K562 (cell line): ENCODE measurements at regions not wholly inside any gene's neighbourhood (a gene's known extent, or its start where the extent isn't known, plus 50 kb on each side); places are given as distances from the start of the nearest gene placed in this dataset.

ENCODE experiments used
- ATAC-seq: fragments of 200-7000 bp; cut with Tn5 transposase; 3 replicates; pipeline ENCODE4 v1.9.1; 2020; ENCODE audit warnings: moderate library complexity
- BruUV-seq: library from RNA; stranded (reverse); fragments of 400-500 nt; replicated peaks from 2 replicates; lab custom pipeline; 2021; lab: Mats Ljungman, UMichigan
- CTCF ChIA-PET: fragments of 300-600 bp; formaldehyde crosslinking; extraction: SDS; loops from one replicate; lab custom pipeline; 2021; ENCODE audit warnings: low intra/inter-chr PET ratio; lab: Yijun Ruan, JAX
- POLR2A ChIA-PET: fragments of 300-600, 350-650 bp; sonication (Branson Sonifier 250); formaldehyde crosslinking; extraction: SDS; loops from one replicate; lab custom pipeline; 2021; ENCODE audit warnings: antibody characterized with exemption, inconsistent platforms; lab: Yijun Ruan, JAX
- DNase-seq, 4 experiments: peaks; one replicate each; pipeline versions ENCODE4 v3.0.0 to v3.0.0-alpha.2; 2011 to 2018; ENCODE audit warnings: low spot score in 3 of 4, mixed read lengths in 3 of 4; ENCODE audit errors: extremely low read depth in 1 of 4
- FAIRE-seq: peaks from 2 replicates; lab custom pipeline; 2011; peaks lifted over from hg19 to GRCh38; lab: Jason Lieb, UNC
- H2AFZ ChIP-seq: 2 replicates; pipeline ENCODE4 v1.6.0; 2011; ENCODE audit warnings: low read depth, low read length, control low read depth, inconsistent platforms
- H3K27ac ChIP-seq: fragments of 200-600 bp; 3 replicates; pipeline ENCODE4 v1.8.0; 2011; ENCODE audit warnings: low read depth, mild to moderate bottlenecking, control low read depth, inconsistent platforms, low read length, moderate library complexity, mixed read lengths; ENCODE audit errors: extremely low read depth
- H3K27me3 ChIP-seq, 2 experiments: fragments of 300-600 bp in 1 of 2; 2 replicates in 1 of 2; 3 replicates in 1 of 2; pipeline versions ENCODE4 v1.6.0 to v1.8.0; 2011; ENCODE audit warnings: inconsistent platforms in 2 of 2, low read length in 2 of 2, mild to moderate bottlenecking in 1 of 2, mixed read lengths in 1 of 2, moderate library complexity in 1 of 2; ENCODE audit not compliant: control insufficient read depth in 2 of 2, insufficient read depth in 2 of 2
- H3K36me3 ChIP-seq: fragments of 300-600 bp; 3 replicates; pipeline ENCODE4 v1.8.0; 2011; ENCODE audit warnings: mild to moderate bottlenecking, low read length, inconsistent platforms; ENCODE audit not compliant: control insufficient read depth, insufficient read depth
- H3K4me1 ChIP-seq, 2 experiments: fragments of 200-600 bp in 1 of 2; replicated peaks in 1 of 2; 2 replicates in 1 of 2; 3 replicates in 1 of 2; pipeline versions ENCODE4 v1.5.1 to v1.8.0; 2011; ENCODE audit warnings: inconsistent platforms in 2 of 2, low read length in 2 of 2, mild to moderate bottlenecking in 1 of 2, mixed read lengths in 1 of 2, moderate library complexity in 1 of 2; ENCODE audit not compliant: control insufficient read depth in 2 of 2, insufficient read depth in 2 of 2
- H3K4me2 ChIP-seq: 2 replicates; pipeline ENCODE4 v1.6.1; 2011; ENCODE audit warnings: low read length, control low read depth, inconsistent platforms, mixed read lengths; ENCODE audit not compliant: insufficient read depth
- H3K4me3 ChIP-seq: fragments of 200-600 bp; sonication (generic), shearing (Covaris generic); 2 replicates; pipeline ENCODE4 v1.5.1; 2016; ENCODE audit warnings: control low read depth, inconsistent platforms
- H3K79me2 ChIP-seq: fragments of 200-600 bp; 3 replicates; pipeline ENCODE4 v1.8.0; 2011; ENCODE audit warnings: low read length, inconsistent platforms; ENCODE audit not compliant: control insufficient read depth, insufficient read depth
- H3K9ac ChIP-seq, 2 experiments: 2 replicates each; pipeline versions ENCODE4 v1.6.0 to v1.6.1; 2011; ENCODE audit warnings: low read depth in 2 of 2, low read length in 2 of 2, control low read depth in 1 of 2, inconsistent platforms in 1 of 2, mild to moderate bottlenecking in 1 of 2, mixed read lengths in 1 of 2; ENCODE audit not compliant: insufficient read depth in 1 of 2
- H3K9me1 ChIP-seq: one replicate; pipeline ENCODE4 v1.6.0; 2011; ENCODE audit warnings: inconsistent platforms, mild to moderate bottlenecking, low read length, moderate library complexity; ENCODE audit not compliant: control insufficient read depth, insufficient read depth
- H3K9me3 ChIP-seq: replicated peaks from 2 replicates; pipeline ENCODE4 v1.5.1; 2011; ENCODE audit warnings: low read depth, low read length, inconsistent platforms; ENCODE audit not compliant: control insufficient read depth, insufficient read depth
- H4K20me1 ChIP-seq: replicated peaks from 2 replicates; pipeline ENCODE4 v1.6.1; 2011; ENCODE audit warnings: low read length, inconsistent platforms, mixed read lengths; ENCODE audit not compliant: control insufficient read depth, insufficient read depth
- CTCFL ChIP-seq: IDR thresholded peaks from 2 replicates; pipeline ENCODE4 v1.6.1; 2011; ENCODE audit warnings: borderline replicate concordance, low read depth, mild to moderate bottlenecking, moderate library complexity, low read length; ENCODE audit not compliant: insufficient read depth, poor library complexity, severe bottlenecking
- DNMT1 ChIP-seq: fragments of 450-650 bp; IDR thresholded peaks from 2 replicates; pipeline ENCODE4 v1.6.1; 2016; ENCODE audit warnings: antibody characterized with exemption, mild to moderate bottlenecking
- HMGXB4 ChIP-seq: sonication (generic); formaldehyde crosslinking; IDR thresholded peaks from 2 replicates; pipeline ENCODE4 v1.8.1; 2023; ENCODE audit warnings: mild to moderate bottlenecking, missing genetic modification reagents
- KHSRP ChIP-seq: fragments of 450-650 bp; IDR thresholded peaks from 2 replicates; pipeline ENCODE4 v1.6.1; 2017
- MBD2 ChIP-seq: sonication (generic); IDR thresholded peaks from 2 replicates; pipeline ENCODE4 v1.6.1; 2016; ENCODE audit warnings: low read depth, borderline replicate concordance
- NBN ChIP-seq: fragments of 450-650 bp; IDR thresholded peaks from 2 replicates; pipeline ENCODE4 v1.6.1; 2016; ENCODE audit warnings: low read depth, mild to moderate bottlenecking
- SAP30 ChIP-seq: fragments of 200-600 bp; sonication (generic); IDR thresholded peaks from 2 replicates; pipeline ENCODE4 v1.6.1; 2012; ENCODE audit warnings: borderline replicate concordance, low read depth, mild to moderate bottlenecking, moderate library complexity, low read length, control low read depth, inconsistent platforms; ENCODE audit not compliant: insufficient read depth, poor library complexity, severe bottlenecking
- TBL1XR1 ChIP-seq, 2 experiments: IDR thresholded peaks; 2 replicates each; pipeline ENCODE4 v1.6.1; 2012; ENCODE audit warnings: improper control_type of control experiment in 2 of 2, low read length in 2 of 2, mild to moderate bottlenecking in 1 of 2
- THRA ChIP-seq: fragments of 450-650 bp; IDR thresholded peaks from 2 replicates; pipeline ENCODE4 v1.6.1; 2017; ENCODE audit warnings: mild to moderate bottlenecking, moderate library complexity
- YY1 ChIP-seq, 3 experiments: IDR thresholded peaks; 2 replicates each; pipeline ENCODE4 v1.6.1; 2011; ENCODE audit warnings: low read length in 2 of 3, mild to moderate bottlenecking in 2 of 3, moderate library complexity in 2 of 3, borderline replicate concordance in 1 of 3, control low read depth in 1 of 3, low read depth in 1 of 3; ENCODE audit not compliant: insufficient read depth in 3 of 3, insufficient replicate concordance in 2 of 3, control insufficient read depth in 1 of 3, insufficient read length in 1 of 3; ENCODE audit errors: extremely low read depth in 1 of 3
- ZNF232 ChIP-seq: sonication (generic); formaldehyde crosslinking; IDR thresholded peaks from 2 replicates; pipeline ENCODE4 v1.8.0; 2022; ENCODE audit warnings: mild to moderate bottlenecking, missing genetic modification reagents
- ZNF512 ChIP-seq: IDR thresholded peaks from 2 replicates; pipeline ENCODE4 v1.6.1; 2016; ENCODE audit warnings: missing genetic modification characterization, missing compliant biosample characterization
- ZNF717 ChIP-seq: fragments of 250-450 bp; sonication (Bioruptor Pico); IDR thresholded peaks from 2 replicates; pipeline ENCODE4 v1.5.0; 2021
- WGBS: fragments of 100-300 bp; shearing (Covaris generic); methylation state at CpG from one replicate; pipeline ENCODE4 v1.1.6; 2016; ENCODE audit warnings: low coverage, mixed read lengths; ENCODE audit not compliant: insufficient coverage; ENCODE audit errors: missing lambda C conversion rate; 5-methylcytosine and 5-hydroxymethylcytosine counted together
- in situ Hi-C: fragments of 300-500 bp; cut with MboI; formaldehyde crosslinking; loops from 4 replicates; pipeline ENCODE4 v1.15.0; 2018; ENCODE audit warnings: inconsistent platforms, mixed read lengths
- intact Hi-C: fragments of 100-400 bp; cut with micrococcal nuclease; formaldehyde crosslinking; loops from 2 replicates; pipeline ENCODE4 v1.14.2; 2022

- no peak for TF ChIP-seq CTCFL
- no peak for TF ChIP-seq ZNF232 (CRISPR knock-in tag)
- TF ChIP-seq SAP30, result no peak
These were observed 489.9 kb downstream of the PLOD2 start (continued) for GRCh38 chr3:145671121-145671520.

GRCh38 chr3:145673838-145674237 lies 487.1 kb downstream of the PLOD2 start:
- Histone ChIP-seq H3K4me2 (no peak overlapping the region), H2AFZ (no peak overlapping the region), H3K27ac (no peak overlapping the region), H3K36me3 (no peaks in the 10 kb centered on the region), H3K27me3 (no peaks in the 10 kb centered on the region), H3K9ac (no peak overlapping the region), H3K4me1 (no peaks in the 10 kb centered on the region), H3K4me3 (no peak overlapping the region), H4K20me1 (no peaks in the 10 kb centered on the region), H3K9me1 (no peaks in the 10 kb centered on the region), H3K9me3 (0 out of 2 replicates have a peak, but pooled peaks cover 2% of the 10 kb centered on the region), H3K79me2 (no peaks in the 10 kb centered on the region)
- intact Hi-C loops (no loop called here), in situ Hi-C loops (no loop called here)
- ChIA-PET CTCF (no interaction called here), POLR2A (no interaction called here)
- DNase-seq, result no peak
- no TSS peak for BruUV-seq
- ATAC-seq, result no peak
- FAIRE-seq, result no peak
- 0% methylated on average over 2 of the region's 2 CpGs for WGBS
- TF ChIP-seq NBN (no peak), ZNF717 (CRISPR knock-in tag) (no peak), MBD2 (no peak), ZNF512 (tag) (no peak), DNMT1 (no peak), THRA (no peak), TBL1XR1 (IDR thresholded peaks at IDR 0.05; ENCODE audit: low read length in 2 of 2) (no peak), HMGXB4 (CRISPR knock-in tag) (no peak), KHSRP (no peak), YY1 (IDR thresholded peaks at IDR 0.05; ENCODE audit: borderline replicate concordance in 1 of 3, control insufficient read depth in 1 of 3, extremely low read depth in 1 of 3, insufficient read depth in 3 of 3, insufficient read length in 1 of 3, insufficient replicate concordance in 2 of 3, low read depth in 1 of 3, low read length in 2 of 3) (no peak)
